ENCODE measurements at regions not wholly inside any gene's neighbourhood (a gene's known extent, or its start where the extent isn't known, plus 50 kb on each side); places are given as distances from the start of the nearest gene placed in this dataset.

DNA sequence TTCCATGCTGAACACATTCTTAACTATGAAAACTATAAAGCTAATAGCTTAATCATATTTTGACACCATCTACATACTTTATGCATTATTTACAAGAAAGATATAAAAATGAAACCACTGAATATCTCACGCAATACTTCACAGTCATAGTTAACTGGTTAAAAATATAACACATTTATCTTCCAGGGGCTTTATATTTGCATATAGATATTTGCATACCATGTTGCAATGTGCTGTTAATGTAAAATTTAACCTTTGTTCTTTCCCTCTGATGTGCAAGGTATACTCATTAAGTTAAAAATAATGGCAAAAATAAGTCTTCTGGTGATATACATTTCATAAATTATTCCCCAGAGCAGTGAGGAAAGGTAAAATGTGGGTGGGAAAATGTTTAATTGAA is 76.9 kb upstream of the MGMT start:
- TF ChIP-seq, protein P1, sequence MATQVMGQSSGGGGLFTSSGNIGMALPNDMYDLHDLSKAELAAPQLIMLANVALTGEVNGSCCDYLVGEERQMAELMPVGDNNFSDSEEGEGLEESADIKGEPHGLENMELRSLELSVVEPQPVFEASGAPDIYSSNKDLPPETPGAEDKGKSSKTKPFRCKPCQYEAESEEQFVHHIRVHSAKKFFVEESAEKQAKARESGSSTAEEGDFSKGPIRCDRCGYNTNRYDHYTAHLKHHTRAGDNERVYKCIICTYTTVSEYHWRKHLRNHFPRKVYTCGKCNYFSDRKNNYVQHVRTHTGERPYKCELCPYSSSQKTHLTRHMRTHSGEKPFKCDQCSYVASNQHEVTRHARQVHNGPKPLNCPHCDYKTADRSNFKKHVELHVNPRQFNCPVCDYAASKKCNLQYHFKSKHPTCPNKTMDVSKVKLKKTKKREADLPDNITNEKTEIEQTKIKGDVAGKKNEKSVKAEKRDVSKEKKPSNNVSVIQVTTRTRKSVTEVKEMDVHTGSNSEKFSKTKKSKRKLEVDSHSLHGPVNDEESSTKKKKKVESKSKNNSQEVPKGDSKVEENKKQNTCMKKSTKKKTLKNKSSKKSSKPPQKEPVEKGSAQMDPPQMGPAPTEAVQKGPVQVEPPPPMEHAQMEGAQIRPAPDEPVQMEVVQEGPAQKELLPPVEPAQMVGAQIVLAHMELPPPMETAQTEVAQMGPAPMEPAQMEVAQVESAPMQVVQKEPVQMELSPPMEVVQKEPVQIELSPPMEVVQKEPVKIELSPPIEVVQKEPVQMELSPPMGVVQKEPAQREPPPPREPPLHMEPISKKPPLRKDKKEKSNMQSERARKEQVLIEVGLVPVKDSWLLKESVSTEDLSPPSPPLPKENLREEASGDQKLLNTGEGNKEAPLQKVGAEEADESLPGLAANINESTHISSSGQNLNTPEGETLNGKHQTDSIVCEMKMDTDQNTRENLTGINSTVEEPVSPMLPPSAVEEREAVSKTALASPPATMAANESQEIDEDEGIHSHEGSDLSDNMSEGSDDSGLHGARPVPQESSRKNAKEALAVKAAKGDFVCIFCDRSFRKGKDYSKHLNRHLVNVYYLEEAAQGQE (IDR thresholded peaks at IDR 0.05; ENCODE audit: insufficient read depth in 1 of 2, low read depth in 2 of 2, low read length in 2 of 2), result no peak
- TF ChIP-seq SIN3A (IDR thresholded peaks at IDR 0.05; ENCODE audit: borderline replicate concordance, insufficient read depth, low read length) (no peak), POLR2AphosphoS5 (IDR thresholded peaks at IDR 0.05; ENCODE audit: low read depth, low read length) (no peak), TAF1 (IDR thresholded peaks at IDR 0.05; ENCODE audit: borderline replicate concordance, insufficient read depth, low read length) (no peak)

Data from PFSK-1 (cell line).